IMR-90 (cell line): ENCODE measurements at regions not wholly inside any gene's neighbourhood (a gene's known extent, or its start where the extent isn't known, plus 50 kb on each side); places are given as distances from the start of the nearest gene placed in this dataset.

Experiments used
- ATAC-seq: fragments of 200-7000 bp; cut with Tn5 transposase; 2 replicates; pipeline ENCODE4 v1.9.1; 2020; ENCODE audit warnings: low read depth, mild to moderate bottlenecking, moderate library complexity
- BruUV-seq: library from RNA; stranded (reverse); fragments of 400-500 nt; replicated peaks from 2 replicates; lab custom pipeline; 2021; lab: Mats Ljungman, UMichigan
- CTCF ChIA-PET: fragments of 300-600 bp; formaldehyde crosslinking; extraction: SDS; loops from one replicate; lab custom pipeline; 2021; ENCODE audit warnings: antibody characterized with exemption; lab: Yijun Ruan, JAX
- POLR2A ChIA-PET: fragments of 300-600 bp; sonication (Branson Sonifier 250); formaldehyde crosslinking; loops from one replicate; lab custom pipeline; 2022; ENCODE audit warnings: antibody characterized with exemption; ENCODE audit not compliant: unreplicated experiment; lab: Charles Lee
- DNase-seq: peaks from one replicate; pipeline ENCODE4 v3.0.0; 2013
- H2AFZ ChIP-seq: replicated peaks from 2 replicates; pipeline ENCODE3; 2013; ENCODE audit warnings: low read length, mild to moderate bottlenecking; ENCODE audit not compliant: poor library complexity
- H2AK5ac ChIP-seq: 2 replicates; pipeline ENCODE4 v1.6.1; 2013; ENCODE audit warnings: low read depth, low read length, inconsistent platforms
- H2AK9ac ChIP-seq: replicated peaks from 2 replicates; pipeline ENCODE3; 2013; ENCODE audit warnings: mild to moderate bottlenecking, low read depth, low read length, moderate library complexity; ENCODE audit not compliant: poor library complexity
- H2BK120ac ChIP-seq: 2 replicates; pipeline ENCODE4 v1.6.1; 2013; ENCODE audit warnings: low read depth, low read length, inconsistent platforms
- H2BK15ac ChIP-seq: 3 replicates; pipeline ENCODE4 v1.6.1; 2013; ENCODE audit warnings: low read depth, low read length, inconsistent platforms
- H2BK20ac ChIP-seq: 2 replicates; pipeline ENCODE4 v1.6.1; 2013; ENCODE audit warnings: low read depth, mild to moderate bottlenecking, inconsistent platforms, low read length, moderate library complexity
- H2BK5ac ChIP-seq: 2 replicates; pipeline ENCODE4 v1.6.1; 2013; ENCODE audit warnings: mild to moderate bottlenecking, low read depth, low read length, inconsistent platforms; ENCODE audit not compliant: poor library complexity, severe bottlenecking
- H3K14ac ChIP-seq: replicated peaks from 2 replicates; pipeline ENCODE4 v1.6.1; 2013; ENCODE audit warnings: low read depth, low read length, inconsistent platforms
- H3K18ac ChIP-seq: 2 replicates; pipeline ENCODE4 v1.6.1; 2013; ENCODE audit warnings: low read depth, low read length, control low read depth
- H3K23ac ChIP-seq: 2 replicates; pipeline ENCODE4 v1.6.1; 2013; ENCODE audit warnings: low read depth, low read length, inconsistent platforms
- H3K27ac ChIP-seq: 2 replicates; pipeline ENCODE4 v1.5.1; 2013; ENCODE audit warnings: mild to moderate bottlenecking, control low read depth, low read length; ENCODE audit not compliant: insufficient read depth
- H3K27me3 ChIP-seq: 2 replicates; pipeline ENCODE4 v1.6.1; 2013; ENCODE audit warnings: low read length; ENCODE audit not compliant: control insufficient read depth, insufficient read depth
- H3K36me3 ChIP-seq: 2 replicates; pipeline ENCODE4 v1.6.1; 2013; ENCODE audit warnings: low read length, mixed read lengths; ENCODE audit not compliant: control insufficient read depth, insufficient read depth
- H3K4ac ChIP-seq: 2 replicates; pipeline ENCODE4 v1.6.1; 2013; ENCODE audit warnings: low read depth, low read length, inconsistent platforms
- H3K4me1 ChIP-seq: 2 replicates; pipeline ENCODE4 v1.6.1; 2013; ENCODE audit warnings: low read length, mixed read lengths; ENCODE audit not compliant: control insufficient read depth, insufficient read depth
- H3K4me2 ChIP-seq: 2 replicates; pipeline ENCODE4 v1.6.1; 2013; ENCODE audit warnings: low read depth, mild to moderate bottlenecking, control low read depth, low read length, moderate library complexity
- H3K4me3 ChIP-seq: 2 replicates; pipeline ENCODE4 v1.5.1; 2013; ENCODE audit warnings: low read depth, mild to moderate bottlenecking, control low read depth, low read length, moderate library complexity; ENCODE audit not compliant: insufficient read depth
- H3K56ac ChIP-seq: 2 replicates; pipeline ENCODE4 v1.6.1; 2013; ENCODE audit warnings: low read length, inconsistent platforms; ENCODE audit not compliant: insufficient read depth; ENCODE audit errors: extremely low read depth
- H3K79me1 ChIP-seq, 2 experiments: 2 replicates each; pipeline ENCODE4 v1.6.1; 2013; ENCODE audit warnings: low read length in 2 of 2, inconsistent platforms in 1 of 2, low read depth in 1 of 2
- H3K9ac ChIP-seq: 2 replicates; pipeline ENCODE4 v1.6.1; 2013; ENCODE audit warnings: low read depth, low read length, control low read depth
- H3K9me1 ChIP-seq: 2 replicates; pipeline ENCODE4 v1.6.1; 2013; ENCODE audit warnings: low read length, inconsistent platforms; ENCODE audit not compliant: insufficient read depth
- H3K9me3 ChIP-seq: 2 replicates; pipeline ENCODE4 v1.6.1; 2013; ENCODE audit warnings: low read length; ENCODE audit not compliant: control insufficient read depth, insufficient read depth
- H4K20me1 ChIP-seq: 2 replicates; pipeline ENCODE4 v1.6.1; 2013; ENCODE audit warnings: low read length, inconsistent platforms; ENCODE audit not compliant: insufficient read depth
- H4K5ac ChIP-seq: 2 replicates; pipeline ENCODE4 v1.6.1; 2013; ENCODE audit warnings: mild to moderate bottlenecking, low read depth, low read length, control low read depth
- H4K8ac ChIP-seq, 2 experiments: 2 replicates each; pipeline ENCODE4 v1.6.1; 2013; ENCODE audit warnings: low read depth in 2 of 2, low read length in 2 of 2, control low read depth in 1 of 2, inconsistent platforms in 1 of 2
- H4K91ac ChIP-seq: 2 replicates; pipeline ENCODE4 v1.6.1; 2013; ENCODE audit warnings: low read depth, low read length, inconsistent platforms; ENCODE audit not compliant: insufficient read depth
- BHLHE40 ChIP-seq: fragments of 150-350 bp; IDR thresholded peaks from 2 replicates; pipeline ENCODE4 v1.6.1; 2016; ENCODE audit warnings: mild to moderate bottlenecking, low read depth, low read length
- CEBPB ChIP-seq: IDR thresholded peaks from 2 replicates; pipeline ENCODE4 v1.6.1; 2012; ENCODE audit warnings: low read depth, low read length, improper control_type of control experiment
- CHD1 ChIP-seq: IDR thresholded peaks from 2 replicates; pipeline ENCODE4 v1.6.1; 2012; ENCODE audit warnings: low read depth, low read length, improper control_type of control experiment
- ELK1 ChIP-seq: fragments of 150-350 bp; IDR thresholded peaks from 2 replicates; pipeline ENCODE4 v1.6.1; 2016; ENCODE audit warnings: low read depth, mild to moderate bottlenecking, low read length, moderate library complexity, borderline replicate concordance
- FOS ChIP-seq: fragments of 150-350 bp; IDR thresholded peaks from 2 replicates; pipeline ENCODE4 v1.6.1; 2016; ENCODE audit warnings: low read depth, low read length
- MAFK ChIP-seq: IDR thresholded peaks from 2 replicates; pipeline ENCODE4 v1.6.1; 2012; ENCODE audit warnings: low read depth, low read length, improper control_type of control experiment
- MAZ ChIP-seq: IDR thresholded peaks from 2 replicates; pipeline ENCODE4 v1.6.1; 2012; ENCODE audit warnings: low read depth, mild to moderate bottlenecking, low read length, improper control_type of control experiment, moderate library complexity, borderline replicate concordance
- MXI1 ChIP-seq: IDR thresholded peaks from 2 replicates; pipeline ENCODE4 v1.6.1; 2012; ENCODE audit warnings: low read depth, mild to moderate bottlenecking, low read length, moderate library complexity, borderline replicate concordance
- NFE2L2 ChIP-seq: fragments of 150-350 bp; IDR thresholded peaks from 2 replicates; pipeline ENCODE4 v1.6.1; 2016; ENCODE audit warnings: low read depth, mild to moderate bottlenecking, low read length
- POLR2A ChIP-seq: IDR thresholded peaks from 2 replicates; pipeline ENCODE4 v1.6.1; 2012; ENCODE audit warnings: mild to moderate bottlenecking, low read depth, low read length
- RAD21 ChIP-seq: IDR thresholded peaks from 2 replicates; pipeline ENCODE4 v1.6.1; 2012; ENCODE audit warnings: low read length, improper control_type of control experiment
- RCOR1 ChIP-seq: IDR thresholded peaks from 2 replicates; pipeline ENCODE4 v1.6.1; 2012; ENCODE audit warnings: mild to moderate bottlenecking, low read length, improper control_type of control experiment; ENCODE audit not compliant: insufficient replicate concordance
- RFX5 ChIP-seq: IDR thresholded peaks from 2 replicates; pipeline ENCODE4 v1.8.0; 2012; ENCODE audit warnings: low read depth, mild to moderate bottlenecking, low read length, moderate library complexity
- SMC3 ChIP-seq: fragments of 150-350 bp; IDR thresholded peaks from 2 replicates; pipeline ENCODE4 v1.6.1; 2016; ENCODE audit warnings: low read depth, mild to moderate bottlenecking, antibody characterized with exemption, low read length, moderate library complexity
- WGBS, 2 experiments: methylation state at CpG; one replicate each; pipeline versions ENCODE4 v1.1.5 to v1.1.7; 2013; ENCODE audit warnings: missing lambda C conversion rate in 2 of 2; ENCODE audit not compliant: insufficient read length in 1 of 2; ENCODE audit errors: extremely low coverage in 2 of 2; 5-methylcytosine and 5-hydroxymethylcytosine counted together
- dilution Hi-C: fragments of 300-500 bp; cut with HindIII; formaldehyde crosslinking; loops from one replicate; pipeline ENCODE4 v1.14.3; 2018; ENCODE audit warnings: low sequenced_read_pairs; ENCODE audit not compliant: unreplicated experiment
- in situ Hi-C: fragments of 300-500 bp; cut with MboI; formaldehyde crosslinking; loops from 3 replicates; pipeline ENCODE4 v1.14.3; 2019; ENCODE audit warnings: low sequenced_read_pairs, inconsistent platforms, mixed read lengths
- intact Hi-C: fragments of 100-400 bp; cut with micrococcal nuclease; formaldehyde crosslinking; loops from 2 replicates; pipeline ENCODE4 v1.10.0; 2022
- TF ChIP-seq, protein P1 (sequence below): fragments of 150-350 bp; IDR thresholded peaks from 2 replicates; pipeline ENCODE4 v1.6.1; 2017; ENCODE audit warnings: mild to moderate bottlenecking, antibody characterized with exemption, low read length, low read depth
- TF ChIP-seq, protein P2 (sequence below): conservative IDR thresholded peaks from 2 replicates; pipeline ENCODE4 v1.5.1; 2012; ENCODE audit warnings: mild to moderate bottlenecking, low read depth, low read length, improper control_type of control experiment

GRCh38 chr6:87830907-87831306 is 128.9 kb upstream of the AKIRIN2 start:
- no peak overlapping the region for H3K23ac ChIP-seq

More at GRCh38 chr6:87830907-87831306, 128.9 kb upstream of the AKIRIN2 start:
- H2BK120ac ChIP-seq, result no peak overlapping the region
- no peak overlapping the region for H4K8ac ChIP-seq
- dilution Hi-C loops (no loop called here), in situ Hi-C loops (no loop called here), intact Hi-C loops (loop anchor here (10.0 kb wide), 1 partner anchor 954 kb away; no protein-coding TSS in a partner anchor)
- H3K9ac ChIP-seq, result no peak overlapping the region
- H3K4ac ChIP-seq, result no peak overlapping the region
- no peak for TF ChIP-seq FOS
- TF ChIP-seq RCOR1, result no peak
- TF ChIP-seq CEBPB, result no peak
- no peak for TF ChIP-seq BHLHE40
- TF ChIP-seq RFX5, result no peak
- no peak for TF ChIP-seq SMC3
- no peak for TF ChIP-seq MAZ
- TF ChIP-seq MXI1, result no peak
- TF ChIP-seq, protein P1, sequence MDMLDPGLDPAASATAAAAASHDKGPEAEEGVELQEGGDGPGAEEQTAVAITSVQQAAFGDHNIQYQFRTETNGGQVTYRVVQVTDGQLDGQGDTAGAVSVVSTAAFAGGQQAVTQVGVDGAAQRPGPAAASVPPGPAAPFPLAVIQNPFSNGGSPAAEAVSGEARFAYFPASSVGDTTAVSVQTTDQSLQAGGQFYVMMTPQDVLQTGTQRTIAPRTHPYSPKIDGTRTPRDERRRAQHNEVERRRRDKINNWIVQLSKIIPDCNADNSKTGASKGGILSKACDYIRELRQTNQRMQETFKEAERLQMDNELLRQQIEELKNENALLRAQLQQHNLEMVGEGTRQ, result no peak
- no peak for TF ChIP-seq NFE2L2
- TF ChIP-seq POLR2A, result no peak
- no peak for TF ChIP-seq ELK1
- TF ChIP-seq, protein P2, sequence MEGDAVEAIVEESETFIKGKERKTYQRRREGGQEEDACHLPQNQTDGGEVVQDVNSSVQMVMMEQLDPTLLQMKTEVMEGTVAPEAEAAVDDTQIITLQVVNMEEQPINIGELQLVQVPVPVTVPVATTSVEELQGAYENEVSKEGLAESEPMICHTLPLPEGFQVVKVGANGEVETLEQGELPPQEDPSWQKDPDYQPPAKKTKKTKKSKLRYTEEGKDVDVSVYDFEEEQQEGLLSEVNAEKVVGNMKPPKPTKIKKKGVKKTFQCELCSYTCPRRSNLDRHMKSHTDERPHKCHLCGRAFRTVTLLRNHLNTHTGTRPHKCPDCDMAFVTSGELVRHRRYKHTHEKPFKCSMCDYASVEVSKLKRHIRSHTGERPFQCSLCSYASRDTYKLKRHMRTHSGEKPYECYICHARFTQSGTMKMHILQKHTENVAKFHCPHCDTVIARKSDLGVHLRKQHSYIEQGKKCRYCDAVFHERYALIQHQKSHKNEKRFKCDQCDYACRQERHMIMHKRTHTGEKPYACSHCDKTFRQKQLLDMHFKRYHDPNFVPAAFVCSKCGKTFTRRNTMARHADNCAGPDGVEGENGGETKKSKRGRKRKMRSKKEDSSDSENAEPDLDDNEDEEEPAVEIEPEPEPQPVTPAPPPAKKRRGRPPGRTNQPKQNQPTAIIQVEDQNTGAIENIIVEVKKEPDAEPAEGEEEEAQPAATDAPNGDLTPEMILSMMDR, result no peak
- TF ChIP-seq CHD1, result no peak
- TF ChIP-seq MAFK, result no peak
- TF ChIP-seq RAD21, result no peak
- no peak overlapping the region for H3K27ac ChIP-seq
- CTCF ChIA-PET, result interaction anchor here (0.5 to 2.3 kb wide), 3 partner anchors 11 to 596 kb away, joined by 3 to 9 read pairs (median 3); no protein-coding TSS in a partner anchor
- H3K56ac ChIP-seq, result no peak overlapping the region
- no peaks in the 10 kb centered on the region for H3K4me1 ChIP-seq
- H3K4me3 ChIP-seq, result no peak overlapping the region
- POLR2A ChIA-PET, result no interaction called here
- no peaks in the 10 kb centered on the region for H3K36me3 ChIP-seq
- DNase-seq (no peak), ATAC-seq (no peak)
- H3K27me3 ChIP-seq, result no peaks in the 10 kb centered on the region
- H4K5ac ChIP-seq, result no peak overlapping the region
- H3K79me1 ChIP-seq, result no peaks in the 10 kb centered on the region
- no peak overlapping the region for H2AK9ac ChIP-seq
- no peak overlapping the region for H3K18ac ChIP-seq
- H4K91ac ChIP-seq, result no peak overlapping the region
- no TSS peak for BruUV-seq
- WGBS, 2 experiments, result no CpG with 5 or more reads among the region's 4 CpGs
- no peaks in the 10 kb centered on the region for H4K20me1 ChIP-seq
- no peaks in the 10 kb centered on the region for H3K9me3 ChIP-seq
- no peak overlapping the region for H2AFZ ChIP-seq
- H3K14ac ChIP-seq, result no peak overlapping the region
- no peak overlapping the region for H2BK20ac ChIP-seq
- H3K4me2 ChIP-seq, result no peak overlapping the region
- no peak overlapping the region for H2BK5ac ChIP-seq
- no peak overlapping the region for H2BK15ac ChIP-seq
- H2AK5ac ChIP-seq, result no peak overlapping the region
- no peaks in the 10 kb centered on the region; the same call in 1 of the 2 replicates for H3K9me1 ChIP-seq
